ENCODE measurements at regions not wholly inside any gene's neighbourhood (a gene's known extent, or its start where the extent isn't known, plus 50 kb on each side); places are given as distances from the start of the nearest gene placed in this dataset.
"Not testable (repeated sequence)": the region's sequence is repeated elsewhere in the genome, so short reads cannot be mapped to it uniquely, and the experiment has no call there.

DNA sequence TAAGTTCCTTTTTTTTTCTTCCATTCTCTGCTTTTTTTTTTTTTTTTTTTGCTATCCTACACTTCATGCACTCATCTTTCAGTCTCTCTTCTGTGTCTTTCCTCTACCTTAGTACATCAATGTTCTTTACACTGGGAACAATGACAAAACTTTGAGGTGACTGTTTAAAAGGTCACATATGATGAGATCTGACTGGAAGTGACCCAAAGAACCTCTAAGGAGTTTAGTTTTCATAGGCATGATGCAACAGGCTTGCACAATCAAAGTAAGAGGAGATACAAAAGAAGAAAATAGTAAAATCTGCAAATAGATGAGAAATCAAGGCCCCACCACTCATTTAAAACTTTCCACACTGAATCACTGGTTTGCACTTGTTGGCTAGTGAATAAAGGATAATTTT lies 840.8 kb downstream of the TBC1D32 start:
- no peaks in the 10 kb centered on the region for H3K36me3 Mint-ChIP-seq
- no peak for ATAC-seq
- H3K27me3 Mint-ChIP-seq = no peaks in the 10 kb centered on the region
- H3K27ac Mint-ChIP-seq = no peak overlapping the region
- H3K9me3 Mint-ChIP-seq = peaks cover 0 to 2% (median 0%) of the 10 kb centered on the region in 9 donors
- H3K4me3 Mint-ChIP-seq = no peak overlapping the region
- POLR2A ChIA-PET = no interaction called here
- no peaks in the 10 kb centered on the region for H3K4me1 Mint-ChIP-seq
- no peak for DNase-seq

DNA sequence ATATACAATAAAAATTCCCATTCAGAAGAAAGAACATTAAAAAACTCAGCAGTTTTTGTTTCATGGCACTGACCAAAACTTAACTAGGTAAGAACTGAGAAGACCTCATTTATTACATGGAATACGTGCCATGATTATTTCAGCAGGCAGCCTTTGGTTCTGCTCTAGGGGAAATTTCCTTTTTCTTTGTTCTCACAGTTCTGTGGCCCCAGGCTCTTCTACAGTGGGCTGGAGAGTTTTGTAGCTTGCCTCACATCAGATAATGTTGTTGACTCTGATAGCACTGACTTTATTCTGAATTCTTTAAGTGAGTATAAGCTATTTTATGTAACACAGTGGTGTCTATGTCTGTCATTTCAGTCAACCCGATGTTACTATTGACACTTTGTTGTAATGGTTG lies 844.3 kb downstream of the TBC1D32 start:
- Mint-ChIP-seq H3K36me3 (no peaks in the 10 kb centered on the region), H3K4me1 (no peaks in the 10 kb centered on the region), H3K4me3 (no peak overlapping the region), H3K27ac (no peak overlapping the region), H3K9me3 (peaks cover 0 to 2% (median 0%) of the 10 kb centered on the region in 9 donors), H3K27me3 (no peaks in the 10 kb centered on the region)
- DNase-seq (no peak), ATAC-seq (no peak)
- POLR2A ChIA-PET = no interaction called here

DNA sequence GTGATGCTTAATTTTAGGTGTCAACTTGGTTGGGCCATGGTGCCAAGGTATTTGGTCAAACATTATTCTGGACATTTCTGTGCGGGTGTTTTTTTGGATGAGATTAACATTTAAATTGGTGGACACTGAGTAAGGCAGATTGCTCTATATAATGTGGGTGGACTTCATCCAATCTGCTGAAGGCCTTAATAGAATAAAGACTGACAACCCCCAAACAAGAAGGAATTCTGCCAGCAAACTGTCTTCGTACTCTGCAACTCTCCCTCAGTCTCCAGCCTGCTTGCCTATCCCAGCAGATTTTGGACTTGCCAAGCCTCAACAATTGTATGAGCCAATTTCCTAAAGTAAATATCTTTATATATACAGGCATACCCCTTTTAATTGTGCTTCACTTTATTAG lies 850.1 kb downstream of the TBC1D32 start:
- no peaks in the 10 kb centered on the region for H3K27me3 Mint-ChIP-seq
- no peak for ATAC-seq
- no peak overlapping the region for H3K4me3 Mint-ChIP-seq
- DNase-seq = no peak
- no peak overlapping the region for H3K27ac Mint-ChIP-seq
- H3K36me3 Mint-ChIP-seq = peaks cover 0 to 6% (median 0%) of the 10 kb centered on the region in 3 donors
- no peaks in the 10 kb centered on the region for H3K4me1 Mint-ChIP-seq
- peaks cover 3 to 19% (median 9%) of the 10 kb centered on the region in 9 donors for H3K9me3 Mint-ChIP-seq
- POLR2A ChIA-PET = no interaction called here

DNA sequence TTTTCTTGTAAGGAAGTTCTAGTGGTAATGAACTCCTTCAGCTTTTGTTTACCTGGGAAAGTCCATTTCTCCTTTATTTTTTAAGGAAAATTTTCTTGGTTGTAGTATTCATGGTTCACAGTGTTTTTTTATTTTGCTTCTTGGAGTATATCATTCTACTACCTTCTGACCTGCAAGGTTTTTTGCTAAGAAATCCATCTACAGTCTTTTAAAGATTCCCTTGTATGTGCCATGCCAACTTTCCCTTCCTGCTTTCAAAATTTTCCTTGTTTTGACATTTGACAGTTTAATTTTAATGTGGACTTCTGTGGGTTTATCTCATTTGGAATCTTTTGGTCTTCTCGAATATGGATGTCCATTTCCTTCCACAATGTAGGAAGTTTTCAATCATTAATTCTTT lies 855.6 kb downstream of the TBC1D32 start:
- H3K36me3 Mint-ChIP-seq = peaks cover 0 to 15% (median 0%) of the 10 kb centered on the region in 3 donors
- no peak overlapping the region for H3K4me3 Mint-ChIP-seq
- H3K27me3 Mint-ChIP-seq = no peaks in the 10 kb centered on the region
- H3K4me1 Mint-ChIP-seq = no peaks in the 10 kb centered on the region
- POLR2A ChIA-PET = no interaction called here
- no peak overlapping the region for H3K27ac Mint-ChIP-seq
- H3K9me3 Mint-ChIP-seq = peaks cover 8 to 37% (median 19%) of the 10 kb centered on the region in 9 donors
- ATAC-seq (no peak), DNase-seq (no peak)

DNA sequence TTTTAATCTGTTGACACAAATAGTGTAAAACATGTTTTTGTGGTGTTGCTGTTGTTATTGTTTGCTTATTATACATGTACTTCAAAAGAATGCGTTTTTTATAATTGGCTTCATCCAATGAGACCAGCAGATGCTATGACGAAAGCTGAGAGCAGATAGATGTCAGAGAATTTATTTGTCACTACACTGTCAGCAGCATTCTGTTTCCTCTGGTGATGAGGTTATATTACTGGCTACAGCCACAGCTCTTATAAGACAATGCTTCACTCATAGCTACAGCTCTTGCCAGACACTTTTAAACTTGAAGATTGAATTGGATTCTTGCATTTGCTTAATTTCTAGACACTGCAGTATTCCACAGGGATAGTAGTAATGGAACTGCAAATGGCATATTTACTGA lies 860.5 kb downstream of the TBC1D32 start:
- Mint-ChIP-seq H3K9me3 (peaks cover 1 to 18% (median 12%) of the 10 kb centered on the region in 9 donors), H3K27ac (no peak overlapping the region), H3K36me3 (peaks cover 0 to 6% (median 0%) of the 10 kb centered on the region in 3 donors), H3K4me3 (no peak overlapping the region), H3K27me3 (no peaks in the 10 kb centered on the region), H3K4me1 (no peaks in the 10 kb centered on the region)
- POLR2A ChIA-PET = no interaction called here
- DNase-seq (no peak), ATAC-seq (no peak)

DNA sequence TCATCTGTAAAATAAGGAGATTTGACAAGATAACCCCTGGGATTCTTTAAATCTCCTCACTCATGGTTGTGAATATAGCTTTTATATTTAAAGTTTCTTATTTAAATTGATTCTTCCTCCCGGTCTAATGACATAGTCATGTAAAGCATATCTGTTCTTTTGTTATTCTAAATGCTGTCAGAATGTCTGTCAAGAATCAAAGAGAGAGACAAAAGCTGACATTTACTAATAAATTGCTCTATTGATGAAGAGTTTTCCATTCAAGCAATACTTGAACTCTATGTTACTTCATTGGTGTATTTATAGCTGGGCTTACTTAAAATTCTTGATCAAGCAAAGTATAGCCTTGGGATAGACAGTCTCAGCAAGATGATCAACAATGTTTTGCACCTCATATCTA lies 865.8 kb downstream of the TBC1D32 start:
- no peaks in the 10 kb centered on the region for H3K4me1 Mint-ChIP-seq
- peaks cover 0 to 4% (median 0%) of the 10 kb centered on the region in 5 donors for H3K27me3 Mint-ChIP-seq
- peaks cover 0 to 16% (median 0%) of the 10 kb centered on the region in 9 donors for H3K9me3 Mint-ChIP-seq
- no peaks in the 10 kb centered on the region for H3K36me3 Mint-ChIP-seq
- ATAC-seq = no peak
- DNase-seq = no peak
- POLR2A ChIA-PET = no interaction called here
- H3K4me3 Mint-ChIP-seq = no peak overlapping the region
- no peak overlapping the region for H3K27ac Mint-ChIP-seq

DNA sequence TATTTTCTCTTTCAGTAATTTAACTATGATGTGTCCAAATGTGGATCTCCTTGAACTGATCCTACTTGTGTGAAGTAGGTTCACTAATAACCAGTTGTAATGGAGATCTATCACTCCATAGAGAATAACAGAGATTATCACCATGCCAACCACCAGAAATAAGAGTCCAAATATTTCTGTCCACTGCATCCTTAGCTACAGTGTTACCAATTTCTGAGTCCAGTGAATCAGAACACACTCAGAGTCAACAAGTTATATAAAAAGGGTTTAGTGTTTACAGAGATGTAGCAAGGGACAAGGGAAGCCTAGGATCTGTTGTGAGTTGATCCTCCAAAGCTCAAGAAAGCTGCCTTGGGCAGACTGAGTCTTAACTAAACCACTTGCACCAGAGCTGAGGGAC lies 882.8 kb downstream of the TBC1D32 start:
- Mint-ChIP-seq H3K36me3 (no peaks in the 10 kb centered on the region), H3K4me3 (no peak overlapping the region), H3K27ac (no peak overlapping the region), H3K27me3 (peaks cover 0 to 4% (median 0%) of the 10 kb centered on the region in 5 donors), H3K9me3 (peaks cover 0 to 12% (median 0%) of the 10 kb centered on the region in 9 donors), H3K4me1 (no peaks in the 10 kb centered on the region)
- ATAC-seq (no peak), DNase-seq (no peak)
- POLR2A ChIA-PET = no interaction called here

DNA sequence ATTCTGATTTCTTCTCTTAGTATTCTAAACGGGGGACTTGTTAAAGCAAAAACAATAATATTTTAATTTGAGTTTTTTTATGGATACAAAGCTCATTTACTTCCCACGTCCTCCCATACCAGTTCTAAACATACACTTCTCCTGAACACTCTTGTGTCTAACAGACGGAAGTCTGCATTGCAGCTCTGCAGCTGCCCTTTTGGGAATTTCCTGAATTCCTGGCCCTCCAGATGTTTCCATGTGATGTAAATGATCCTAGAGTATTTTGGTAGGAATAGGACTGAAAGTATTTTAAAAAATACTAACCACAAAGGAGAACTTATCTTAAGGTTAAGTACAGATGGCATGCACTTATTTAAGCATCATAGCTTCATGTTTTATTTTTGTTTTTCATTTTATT lies 886.7 kb downstream of the TBC1D32 start:
- no peak overlapping the region for H3K4me3 Mint-ChIP-seq

DNA sequence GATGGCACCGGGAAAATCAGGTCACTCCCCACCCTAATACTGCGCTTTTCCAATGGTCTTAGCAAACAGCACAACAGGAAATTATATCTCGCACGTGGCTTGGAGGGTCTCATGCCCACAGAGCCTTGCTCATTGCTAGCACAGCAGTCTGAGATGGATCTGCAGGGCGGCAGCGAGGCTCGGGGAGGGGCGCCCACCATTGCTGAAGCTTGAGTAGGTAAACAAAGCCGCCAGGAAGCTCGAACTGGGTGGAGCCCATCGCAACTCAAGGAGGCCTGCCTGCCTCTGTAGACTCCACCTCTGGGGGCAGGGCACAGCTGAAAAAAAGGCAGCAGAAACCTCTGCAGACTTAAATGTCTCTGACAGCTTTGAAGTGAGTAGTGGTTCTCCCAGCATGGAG lies 901.4 kb downstream of the TBC1D32 start:
- H3K27me3 Mint-ChIP-seq, H3K4me3 Mint-ChIP-seq, ATAC-seq, H3K36me3 Mint-ChIP-seq, POLR2A ChIA-PET, H3K4me1 Mint-ChIP-seq, DNase-seq, H3K27ac Mint-ChIP-seq: not testable (repeated sequence)
- H3K9me3 Mint-ChIP-seq = peaks cover 0 to 27% (median 5%) of the 10 kb centered on the region in 9 donors

More for the DNA sequence above, 886.7 kb downstream of the TBC1D32 start:
- DNase-seq (no peak), ATAC-seq (no peak)
- Mint-ChIP-seq H3K4me1 (no peaks in the 10 kb centered on the region), H3K9me3 (peaks cover 0 to 4% (median 0%) of the 10 kb centered on the region in 9 donors), H3K36me3 (no peaks in the 10 kb centered on the region), H3K27me3 (peaks cover 0 to 4% (median 0%) of the 10 kb centered on the region in 5 donors), H3K27ac (no peak overlapping the region)
- POLR2A ChIA-PET = no interaction called here

DNA sequence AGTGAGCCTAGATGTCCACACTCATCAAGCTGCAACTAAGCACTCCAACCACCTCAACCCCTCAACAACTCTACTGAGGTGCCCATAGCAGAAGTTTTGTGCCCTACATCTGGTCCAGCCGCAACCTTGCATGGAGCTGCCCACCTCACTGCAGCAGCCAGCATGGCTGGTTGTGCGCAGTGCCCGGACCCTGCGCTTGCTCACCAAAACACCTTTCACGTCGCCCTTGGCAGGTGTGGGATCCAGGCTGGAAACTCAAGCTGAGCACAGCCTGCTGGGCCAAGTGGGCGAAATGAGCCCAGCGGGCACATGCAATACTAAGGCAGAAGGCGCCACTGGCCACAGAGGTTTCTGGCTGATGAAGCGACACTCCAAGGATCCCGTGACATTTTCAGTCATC lies 902.4 kb downstream of the TBC1D32 start:
- Mint-ChIP-seq H3K36me3 (no peaks in the 10 kb centered on the region), H3K4me3 (no peak overlapping the region), H3K4me1 (no peaks in the 10 kb centered on the region), H3K27ac (no peak overlapping the region), H3K9me3 (peaks cover 0 to 27% (median 8%) of the 10 kb centered on the region in 9 donors), H3K27me3 (no peaks in the 10 kb centered on the region)
- POLR2A ChIA-PET = no interaction called here
- DNase-seq = no peak
- no peak for ATAC-seq

DNA sequence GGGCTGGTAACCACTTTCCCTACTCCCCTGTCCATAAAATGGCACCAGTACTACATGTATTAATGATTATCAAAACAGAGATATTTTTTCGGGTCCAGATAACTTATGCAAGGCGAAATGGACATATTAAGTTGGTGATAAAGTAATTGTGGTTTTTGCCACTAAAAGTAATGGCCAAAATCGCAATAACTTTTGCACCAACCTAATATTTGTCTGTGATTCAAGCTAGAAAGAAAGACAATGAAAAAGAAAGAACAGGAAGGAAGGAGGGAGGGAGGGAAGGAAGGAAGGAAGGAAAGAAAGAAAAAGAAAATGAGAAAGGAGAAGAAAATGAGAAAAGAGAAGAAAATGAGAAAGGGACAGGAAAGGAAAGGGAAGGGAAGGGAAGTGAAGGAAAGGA lies 922.9 kb downstream of the TBC1D32 start:
- H3K4me1 Mint-ChIP-seq = no peaks in the 10 kb centered on the region
- H3K9me3 Mint-ChIP-seq = peaks cover 0 to 5% (median 0%) of the 10 kb centered on the region in 9 donors
- H3K27me3 Mint-ChIP-seq = peaks cover 0 to under 1% (median 0%) of the 10 kb centered on the region in 5 donors
- no peak overlapping the region for H3K4me3 Mint-ChIP-seq
- H3K36me3 Mint-ChIP-seq = no peaks in the 10 kb centered on the region
- no peak overlapping the region for H3K27ac Mint-ChIP-seq
- POLR2A ChIA-PET = no interaction called here
- ATAC-seq (no peak), DNase-seq (no peak)

DNA sequence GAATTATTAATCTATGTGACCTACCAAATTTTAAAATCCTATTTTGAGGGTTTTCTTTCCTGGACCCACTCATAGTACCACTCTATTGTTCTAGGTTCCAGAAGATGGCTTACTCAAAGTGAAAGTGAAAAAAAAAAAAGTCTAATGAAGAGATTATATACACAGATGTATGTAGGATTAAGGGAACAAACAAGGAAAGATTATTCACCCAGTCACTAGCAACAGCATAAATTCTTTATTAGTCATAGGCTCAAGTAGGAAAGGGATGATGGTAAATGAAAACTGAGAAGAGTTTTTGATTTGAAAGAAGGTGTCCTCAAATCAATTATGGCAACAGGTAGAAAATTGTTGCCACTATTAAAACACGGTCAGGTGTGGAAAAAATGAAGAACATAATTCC lies 923.7 kb downstream of the TBC1D32 start:
- DNase-seq (no peak), ATAC-seq (no peak)
- Mint-ChIP-seq H3K27me3 (peaks cover 0 to 2% (median 0%) of the 10 kb centered on the region in 5 donors), H3K36me3 (no peaks in the 10 kb centered on the region), H3K4me1 (no peaks in the 10 kb centered on the region), H3K9me3 (peaks cover 0 to 9% (median 0%) of the 10 kb centered on the region in 9 donors), H3K4me3 (no peak overlapping the region), H3K27ac (no peak overlapping the region)
- POLR2A ChIA-PET = no interaction called here

DNA sequence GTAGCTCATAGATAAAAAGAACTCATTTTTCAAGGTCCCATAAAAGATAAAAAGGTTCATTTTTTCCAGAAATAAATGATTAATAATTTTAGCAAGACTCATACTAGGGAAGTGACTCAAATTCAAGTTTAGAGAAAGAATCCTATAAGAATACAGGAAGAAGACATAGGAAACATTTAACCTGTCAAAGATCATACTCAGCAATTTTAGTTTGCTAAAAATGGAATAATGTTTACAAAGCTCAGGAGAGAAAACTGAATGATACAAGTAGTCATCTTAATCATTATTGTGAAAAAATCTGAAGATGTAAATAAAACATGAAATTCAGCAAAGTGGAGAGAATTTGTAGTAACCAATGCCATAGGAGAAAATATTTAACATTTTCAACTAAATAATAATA lies 926.6 kb downstream of the TBC1D32 start:
- H3K4me1 Mint-ChIP-seq = no peaks in the 10 kb centered on the region
- POLR2A ChIA-PET = no interaction called here
- no peaks in the 10 kb centered on the region for H3K36me3 Mint-ChIP-seq
- ATAC-seq = no peak
- no peak for DNase-seq
- no peak overlapping the region for H3K4me3 Mint-ChIP-seq
- H3K9me3 Mint-ChIP-seq = peaks cover 0 to 13% (median 2%) of the 10 kb centered on the region in 9 donors
- H3K27ac Mint-ChIP-seq = no peak overlapping the region
- H3K27me3 Mint-ChIP-seq = peaks cover 0 to 2% (median 0%) of the 10 kb centered on the region in 5 donors

DNA sequence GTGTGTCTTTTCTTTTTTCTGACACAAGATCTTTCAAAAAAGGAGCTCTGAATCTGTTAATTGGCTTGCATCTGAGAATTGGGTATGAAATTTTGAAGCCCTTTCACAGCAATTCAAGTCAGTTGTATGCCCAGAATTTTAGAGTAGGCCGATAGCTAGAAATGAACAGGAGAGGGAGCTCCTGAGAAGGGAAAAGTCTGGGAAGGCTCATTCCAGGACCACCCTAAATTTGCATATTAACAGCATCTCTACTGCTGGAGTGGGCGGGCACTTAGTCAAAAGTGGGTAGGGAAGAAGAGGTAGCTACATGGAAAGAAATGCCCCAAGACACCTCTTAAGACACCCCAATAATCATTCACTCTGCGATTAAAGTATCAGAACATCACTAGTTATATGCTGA lies 928.3 kb downstream of the TBC1D32 start:
- ATAC-seq (no peak), DNase-seq (no peak)
- Mint-ChIP-seq H3K9me3 (peaks cover 0 to 19% (median 3%) of the 10 kb centered on the region in 9 donors), H3K27me3 (peaks cover 0 to 2% (median 0%) of the 10 kb centered on the region in 5 donors), H3K4me1 (no peaks in the 10 kb centered on the region), H3K4me3 (no peak overlapping the region), H3K27ac (no peak overlapping the region), H3K36me3 (no peaks in the 10 kb centered on the region)
- POLR2A ChIA-PET = no interaction called here
